ENCODE measurements at regions not wholly inside any gene's neighbourhood (a gene's known extent, or its start where the extent isn't known, plus 50 kb on each side); places are given as distances from the start of the nearest gene placed in this dataset.
"Not testable (repeated sequence)": the region's sequence is repeated elsewhere in the genome, so short reads cannot be mapped to it uniquely, and the experiment has no call there.

DNA sequence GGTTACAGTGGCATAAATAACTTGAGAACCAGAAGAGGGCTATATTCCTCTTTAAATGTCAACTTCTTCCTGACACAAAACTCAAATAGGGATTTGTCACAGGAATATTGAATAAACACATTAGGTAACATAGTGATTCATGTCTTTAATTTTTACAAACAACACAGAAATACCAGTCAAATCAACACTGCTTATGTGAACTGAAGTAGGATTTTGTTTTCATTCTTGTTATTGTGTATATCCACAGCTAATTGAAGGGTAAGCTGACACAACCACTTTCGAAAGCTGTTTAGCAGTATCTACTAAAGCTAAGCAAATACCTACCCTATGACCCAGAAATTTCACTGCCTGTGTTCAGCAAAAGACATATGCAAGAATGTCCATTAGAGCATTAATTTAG lies 120.4 kb upstream of the EOLA2 start:
- DNase-seq, result no peak

DNA sequence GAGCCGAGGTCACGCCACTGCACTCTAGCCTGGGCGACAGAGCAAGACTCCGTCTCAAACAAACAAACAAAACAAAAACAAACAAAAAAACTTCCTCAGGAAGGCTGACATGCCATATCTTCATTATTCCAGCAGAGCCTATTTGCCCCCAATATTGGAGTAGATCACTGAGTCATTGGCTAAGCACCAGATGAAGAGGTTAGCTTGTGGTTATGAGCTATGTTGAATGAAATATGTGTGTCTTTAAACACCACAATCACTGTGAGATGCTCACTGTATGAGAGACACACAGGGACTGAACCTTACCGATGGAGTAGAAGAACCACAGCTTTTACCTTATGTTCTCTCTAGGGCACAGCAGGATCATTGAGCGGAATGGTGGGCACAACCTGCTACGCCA lies 122.1 kb upstream of the EOLA2 start:
- no peak for DNase-seq

DNA sequence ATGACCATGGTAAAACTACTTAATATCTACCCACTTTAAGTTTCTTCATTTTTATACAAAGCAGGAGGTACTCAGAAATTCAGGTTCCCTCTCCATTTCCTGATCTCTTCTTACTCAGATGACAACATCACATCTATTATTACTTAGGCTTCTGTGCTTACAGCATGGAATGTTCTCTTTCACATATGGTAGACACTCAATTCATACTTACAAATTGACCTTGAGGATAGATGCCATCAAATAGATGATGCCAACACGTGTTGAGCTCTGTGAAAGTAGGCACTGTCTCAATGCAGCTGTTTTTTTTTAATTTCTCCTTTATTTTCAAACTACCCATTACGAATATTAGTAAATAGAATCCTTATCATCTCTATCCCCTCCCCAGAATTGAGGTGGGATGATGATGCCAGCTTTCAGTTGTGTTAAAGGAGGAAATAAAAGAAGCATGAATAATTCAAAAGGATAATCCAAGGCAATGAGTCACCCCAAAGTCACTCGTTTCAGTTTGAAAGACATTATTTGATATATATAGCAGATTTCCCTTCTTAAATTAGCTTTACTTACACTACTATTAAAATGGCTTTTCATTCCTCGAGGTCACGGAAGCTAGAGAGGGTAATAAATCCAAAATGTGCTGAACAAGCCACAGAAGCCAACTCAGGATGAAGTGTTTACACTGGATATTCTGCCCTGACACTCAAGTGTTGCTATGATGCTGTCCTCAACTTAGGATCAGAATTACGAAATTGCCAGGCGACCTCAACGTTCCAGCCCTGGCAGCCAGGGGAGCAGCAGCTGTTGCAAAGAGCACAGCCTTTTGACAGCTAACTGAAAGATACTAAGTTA lies 124.2 kb upstream of the EOLA2 start:
- DNase-seq, result no peak

DNA sequence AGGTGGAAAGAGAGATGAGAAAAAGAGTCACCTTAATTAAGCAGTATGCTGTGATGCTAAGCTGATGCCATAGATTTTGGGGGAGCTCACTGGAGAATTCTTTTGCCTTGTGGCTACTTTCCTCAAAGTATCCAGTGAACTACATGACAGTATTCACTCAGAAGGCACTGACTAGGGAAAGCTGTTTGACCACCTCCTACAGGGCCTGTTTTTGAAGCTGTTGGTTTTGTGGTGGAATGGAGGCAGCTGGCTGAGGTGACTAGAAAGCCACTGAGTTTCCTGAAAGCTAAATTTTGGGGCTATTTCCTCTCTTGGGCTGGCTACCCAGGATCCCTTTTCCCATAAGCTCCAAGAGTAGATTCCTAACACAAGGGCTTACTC lies 124.8 kb upstream of the EOLA2 start:
- DNase-seq, result no peak

DNA sequence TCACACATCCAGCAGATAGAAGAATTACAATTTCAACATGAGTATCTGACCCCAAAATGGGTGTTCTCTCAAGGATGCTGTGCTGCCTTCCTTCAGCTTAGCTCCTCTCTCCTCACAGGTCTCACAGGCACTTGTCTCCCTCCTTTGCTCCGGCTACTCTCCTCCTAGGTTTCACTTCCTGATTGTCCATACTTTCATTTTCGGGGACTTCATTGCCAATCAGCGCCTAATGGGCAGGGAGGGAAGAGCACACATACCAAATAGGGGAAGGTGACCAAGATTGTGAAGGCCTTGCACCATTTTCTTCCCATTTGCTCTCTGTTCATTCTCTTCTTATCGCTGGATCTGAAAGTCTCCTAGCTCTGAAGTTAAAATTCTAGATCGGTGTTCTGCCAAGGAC lies 125.4 kb upstream of the EOLA2 start:
- DNase-seq, result no peak

DNA sequence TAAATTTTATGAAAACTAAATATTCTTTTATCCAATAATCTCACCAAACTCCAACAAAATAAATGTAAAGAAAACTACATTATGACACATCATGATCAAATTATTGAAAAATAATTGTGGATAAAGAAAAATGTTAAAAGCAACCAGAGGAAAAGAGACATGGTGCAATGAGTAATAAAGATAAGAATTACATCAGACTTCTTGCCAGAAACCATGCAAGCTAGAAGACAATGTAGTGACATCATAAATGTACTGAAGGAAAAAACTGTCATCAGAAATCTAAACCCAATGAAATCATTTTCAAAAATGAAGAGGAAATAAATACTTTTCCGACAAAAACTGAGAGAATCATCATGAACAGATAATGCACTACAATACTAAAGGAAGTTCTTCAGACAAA lies 135.9 kb upstream of the EOLA2 start:
- no peak for DNase-seq

DNA sequence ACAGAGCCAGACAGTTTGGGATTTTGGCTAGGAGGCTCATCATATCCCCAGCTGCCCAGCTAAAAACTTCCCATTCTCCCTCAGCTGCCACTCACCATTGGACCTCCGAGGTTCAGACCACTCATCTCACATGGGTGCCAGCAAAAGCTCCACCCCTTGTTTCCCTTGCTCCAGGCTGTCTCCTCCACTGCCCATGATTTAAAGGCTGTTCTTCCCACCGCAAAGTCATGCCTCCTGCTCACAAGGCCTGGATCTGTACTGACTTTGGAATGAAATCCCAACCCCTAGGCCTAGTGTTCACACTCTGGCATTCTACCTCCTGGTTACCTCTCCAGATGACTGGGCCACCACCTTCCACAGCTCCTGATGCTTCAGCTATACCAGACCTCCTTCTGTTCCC lies 142.2 kb upstream of the EOLA2 start:
- DNase-seq, result no peak

DNA sequence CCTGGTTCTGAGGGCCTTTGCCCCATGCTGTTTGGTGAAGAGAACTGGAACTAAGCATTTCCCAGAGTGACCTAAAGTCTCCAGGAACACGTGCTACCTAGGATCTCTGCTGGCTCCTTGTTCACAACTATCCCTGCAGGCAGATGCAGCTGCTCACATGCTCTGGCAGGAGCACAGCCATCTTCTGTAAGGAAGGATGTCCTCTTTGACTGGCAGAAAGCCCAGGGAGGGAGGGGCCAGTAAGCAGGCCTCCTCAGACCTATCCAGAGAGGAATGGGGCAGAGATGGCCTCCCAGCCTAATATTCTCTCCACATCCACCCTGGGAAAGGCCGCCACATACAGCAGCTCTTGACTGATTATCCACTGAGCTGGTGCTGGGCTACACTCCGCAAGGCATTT lies 142.8 kb upstream of the EOLA2 start:
- DNase-seq, result no peak

DNA sequence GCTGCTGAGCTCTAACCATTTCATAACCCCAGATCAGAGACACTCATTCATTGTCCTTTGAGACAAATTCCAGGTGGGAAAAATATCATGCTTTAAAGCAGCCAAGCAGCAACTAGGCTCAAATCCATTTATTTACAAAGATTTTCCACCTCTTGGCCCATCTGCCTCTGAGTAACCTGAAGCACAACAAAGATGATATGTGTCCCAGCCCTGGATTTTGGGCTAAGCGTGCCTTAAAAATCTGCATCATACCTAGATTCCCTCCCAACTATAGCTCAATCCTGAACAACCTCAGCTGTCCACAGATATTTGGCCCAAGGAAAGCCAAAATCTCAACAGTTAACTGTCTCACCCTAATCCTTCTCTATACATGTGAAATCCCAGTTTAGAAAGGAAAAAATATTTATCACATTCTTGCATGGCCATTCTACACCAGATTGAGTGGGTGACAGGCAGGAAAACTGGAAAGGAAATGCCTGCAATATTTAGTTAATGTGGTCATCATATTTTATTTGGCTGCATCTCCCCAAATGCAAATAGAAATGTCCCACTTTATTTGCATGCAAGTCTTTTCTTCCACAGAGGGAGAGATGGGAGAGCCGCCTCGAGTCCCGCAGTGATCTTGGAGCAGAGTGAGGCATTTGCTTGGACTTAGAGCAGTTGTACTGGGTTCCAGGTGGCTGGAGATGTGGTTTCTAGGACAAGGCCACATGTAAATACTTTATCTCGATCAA lies 146.4 kb upstream of the EOLA2 start:
- DNase-seq, result no peak

DNA sequence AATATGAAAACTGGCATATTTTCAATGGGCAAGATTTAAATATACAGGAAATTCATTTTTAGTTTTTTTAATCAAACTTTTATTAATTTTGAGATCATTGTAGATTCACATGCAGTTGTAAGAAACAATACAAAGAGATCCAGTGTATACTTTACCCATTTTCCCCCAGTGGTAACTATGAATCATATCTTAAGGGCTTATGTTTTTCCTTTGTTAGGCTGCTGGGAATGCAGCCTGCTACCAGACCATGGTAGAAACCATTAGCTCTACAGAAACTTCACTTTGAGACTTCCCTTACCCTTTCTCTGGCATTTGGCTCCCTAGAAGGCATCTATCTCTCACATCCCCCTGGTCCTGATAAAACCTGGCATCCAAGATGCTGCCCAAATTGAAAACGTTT lies 147.6 kb upstream of the EOLA2 start:
- no peak for DNase-seq

DNA sequence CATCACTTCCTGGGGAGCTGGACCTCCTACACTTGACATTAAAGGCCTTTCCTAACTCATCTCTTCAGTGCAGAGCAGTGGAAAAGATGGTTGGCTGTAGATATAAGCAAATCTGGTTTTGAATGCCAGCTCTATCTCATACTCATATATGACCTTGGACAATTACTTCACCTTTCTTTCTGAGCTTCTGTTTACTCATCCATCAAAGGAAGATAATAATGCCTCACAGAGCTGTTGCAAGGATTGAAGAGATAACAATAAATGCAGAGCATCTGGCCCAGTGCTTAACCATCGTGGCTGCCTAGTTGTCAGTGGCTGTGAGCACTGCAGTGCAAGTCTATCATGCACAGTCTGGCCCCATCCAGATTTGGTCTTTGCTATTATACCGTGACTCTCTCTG lies 148.1 kb upstream of the EOLA2 start:
- DNase-seq, result no peak

DNA sequence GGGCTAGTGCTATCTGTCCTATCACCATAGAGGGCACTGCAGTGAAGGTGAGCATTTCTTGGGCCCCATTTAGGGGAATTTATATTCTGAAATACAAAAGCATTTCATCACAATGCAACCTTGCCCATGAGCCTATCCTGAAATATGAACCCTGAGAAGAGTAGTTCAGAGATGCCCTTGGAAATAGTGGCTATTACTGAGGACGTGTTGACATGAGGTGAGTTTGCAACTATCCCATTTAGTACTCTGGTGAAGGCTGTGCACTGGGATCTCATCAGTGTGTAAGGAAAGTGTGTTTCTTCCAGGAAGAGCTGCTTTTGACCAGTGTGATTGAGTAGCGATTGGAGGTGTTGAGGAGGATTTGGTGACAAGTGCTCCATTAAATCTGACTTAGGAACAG lies 149.3 kb upstream of the EOLA2 start:
- no peak for DNase-seq

DNA sequence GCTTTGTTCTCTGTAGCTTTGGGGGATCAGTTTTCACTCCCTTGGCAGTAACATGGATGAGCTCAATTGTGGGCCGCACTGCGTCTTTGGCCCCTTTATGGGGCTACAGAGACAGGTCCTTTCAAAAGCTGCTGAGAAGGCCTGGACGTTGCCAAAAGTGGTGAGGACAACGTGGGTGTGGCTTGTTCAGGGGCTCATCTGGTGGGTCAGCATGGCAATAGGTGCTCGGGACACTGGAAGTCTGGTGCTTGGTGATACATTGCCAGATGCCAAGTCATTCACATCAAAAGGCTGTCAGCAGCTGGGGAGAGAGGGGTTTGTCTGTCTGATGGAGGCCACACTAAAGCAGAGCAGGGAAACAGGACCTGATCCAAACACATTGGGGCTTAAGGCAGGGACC lies 149.8 kb upstream of the EOLA2 start:
- no peak for DNase-seq

DNA sequence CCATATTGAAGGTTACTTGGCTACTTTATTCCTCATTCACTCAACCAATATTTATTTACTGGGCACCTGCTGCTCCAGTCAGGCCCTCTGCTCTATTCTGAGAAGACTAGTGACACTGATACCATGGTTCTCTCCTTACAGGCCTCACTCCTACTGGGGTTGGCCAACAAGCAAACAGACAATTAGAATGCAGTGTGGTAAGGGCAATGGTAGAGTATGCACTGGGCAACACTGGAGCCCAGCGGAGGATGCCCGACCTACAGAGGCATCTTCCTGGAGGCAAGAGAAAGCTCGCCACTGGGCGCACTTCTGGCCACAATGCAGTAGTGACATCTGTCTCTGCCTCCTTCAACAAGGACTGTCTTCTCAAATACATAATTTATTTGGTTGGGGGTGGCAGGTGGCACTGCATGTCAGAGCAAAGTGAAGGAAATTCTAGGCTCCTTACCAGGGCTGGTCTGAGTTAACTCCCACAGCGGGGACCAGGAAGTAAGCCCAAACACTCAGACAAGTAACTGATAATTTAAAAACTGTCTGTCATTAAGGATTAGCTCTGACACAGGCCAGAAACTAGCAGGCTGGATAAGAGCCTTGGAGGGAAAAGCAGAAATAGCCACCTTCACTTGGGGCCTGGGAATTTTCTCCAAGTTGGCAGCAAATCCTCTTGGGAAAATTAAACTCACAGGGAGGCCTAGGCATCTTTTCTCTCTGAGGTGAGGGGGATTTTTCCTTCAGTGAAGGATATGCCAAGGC lies 150.7 kb upstream of the EOLA2 start:
- no peak for DNase-seq

DNA sequence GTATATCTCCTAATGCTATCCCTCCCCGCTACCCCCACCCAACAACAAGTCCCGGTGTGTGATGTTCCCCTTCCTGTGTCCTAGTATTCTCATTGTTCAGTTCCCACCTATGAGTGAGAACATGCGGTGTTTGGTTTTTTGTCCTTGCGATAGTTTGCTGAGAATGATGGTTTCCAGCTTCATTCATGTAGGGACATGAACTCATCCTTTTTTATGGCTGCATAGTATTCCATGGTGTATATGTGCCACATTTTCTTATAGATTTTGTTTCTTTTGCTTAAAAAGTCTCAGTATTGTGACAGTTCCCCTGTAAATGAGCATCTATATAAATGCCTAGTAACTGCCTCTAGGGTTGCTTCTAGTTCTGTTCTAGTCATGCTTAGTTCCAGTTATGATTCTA lies 153.0 kb upstream of the EOLA2 start:
- not testable (repeated sequence) for DNase-seq

DNA sequence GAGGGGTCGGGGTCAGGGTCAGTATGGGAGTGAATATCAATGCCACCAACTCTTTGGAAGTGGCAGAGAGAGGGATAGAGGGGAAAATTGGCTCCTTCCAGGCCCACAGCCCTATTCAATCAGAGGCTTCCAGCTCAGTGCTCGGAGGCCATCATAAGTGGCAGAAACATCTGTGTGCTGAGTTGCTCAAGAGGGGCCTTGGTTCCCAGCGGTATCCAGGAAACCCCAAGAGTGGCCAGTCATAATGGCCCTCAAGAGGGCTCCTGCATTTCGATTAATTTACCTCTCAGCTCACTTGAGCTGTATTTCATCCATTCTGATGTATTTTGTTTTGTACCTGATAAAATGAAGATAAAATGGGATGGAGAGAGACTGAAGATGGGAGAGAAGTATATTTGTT lies 154.3 kb upstream of the EOLA2 start:
- DNase-seq, result no peak

DNA sequence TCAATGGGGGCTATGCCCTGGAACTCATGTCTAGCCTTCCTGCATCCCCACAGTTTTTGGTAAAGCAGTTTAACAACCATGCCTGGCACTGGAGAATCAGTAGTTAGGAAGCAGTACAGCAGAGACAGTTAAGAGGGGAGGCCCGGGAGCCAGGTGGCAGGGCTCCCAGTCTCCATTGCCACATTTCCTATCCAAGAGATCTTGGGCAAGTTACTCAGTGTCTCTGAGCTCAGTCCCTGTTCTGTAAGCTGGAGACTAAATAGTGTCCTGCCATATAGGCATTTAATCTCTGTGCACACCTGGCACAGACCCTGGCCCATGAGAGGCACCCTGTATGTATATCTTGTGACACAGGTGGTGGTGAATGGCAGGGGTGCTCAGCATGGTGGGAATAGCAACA lies 156.1 kb upstream of the EOLA2 start:
- DNase-seq, result no peak

DNA sequence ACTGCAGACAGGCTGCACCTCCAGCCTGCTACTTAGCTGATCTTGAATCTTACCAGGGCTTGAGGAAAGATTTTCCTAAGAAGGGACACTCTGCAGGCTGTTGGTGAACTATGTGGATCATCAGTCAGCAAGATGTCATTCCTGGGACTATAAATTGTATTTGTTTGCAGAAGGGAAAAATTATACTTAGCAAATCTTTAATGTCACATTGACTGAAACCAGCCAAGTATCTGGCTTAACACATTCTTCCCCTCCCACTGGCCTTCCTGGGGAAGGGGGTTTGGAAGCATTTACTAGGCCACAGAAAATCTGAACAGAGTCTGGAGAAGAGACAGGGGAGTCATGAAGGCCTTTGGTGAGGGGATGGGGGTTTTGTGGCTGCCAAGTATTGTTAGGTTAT lies 156.7 kb upstream of the EOLA2 start:
- no peak for DNase-seq

DNA sequence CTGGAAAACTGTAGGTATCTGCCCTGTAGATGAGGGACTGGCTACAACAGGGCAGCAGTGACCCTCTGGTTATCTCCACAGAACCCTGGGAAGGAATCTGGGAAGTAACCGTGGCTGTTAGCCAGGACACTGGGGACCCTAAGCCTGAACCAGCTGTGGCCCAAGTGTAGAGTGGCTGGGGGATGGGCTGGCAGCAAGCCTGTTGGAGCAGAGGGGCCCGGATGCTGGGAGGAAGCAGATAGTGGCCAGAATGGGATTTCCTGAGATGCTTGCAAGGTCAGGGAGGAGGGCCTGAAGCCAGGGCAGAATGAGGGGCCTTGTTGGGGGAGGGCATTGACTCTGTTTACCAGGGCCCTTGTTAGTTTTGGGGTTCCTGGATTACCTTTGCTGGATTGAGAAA lies 161.0 kb upstream of the EOLA2 start:
- no peak for DNase-seq

DNA sequence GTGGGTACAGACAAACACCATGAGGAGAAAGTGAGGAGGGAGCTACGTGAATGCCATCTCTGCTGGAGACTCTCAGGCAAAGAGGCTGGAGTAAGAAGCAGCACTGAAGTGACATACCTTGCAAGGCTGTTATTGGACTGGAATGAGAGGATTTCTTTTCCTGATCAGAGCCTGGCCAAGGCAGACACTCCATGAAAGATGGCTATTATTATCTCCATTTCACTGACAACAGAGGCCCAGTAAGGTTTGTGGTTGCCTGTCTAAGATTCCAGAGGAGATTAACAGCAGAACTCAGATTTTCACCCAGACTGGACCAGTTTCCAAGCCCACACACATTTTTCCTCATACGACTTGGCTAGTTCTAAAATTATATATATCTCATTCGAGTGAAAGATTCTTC lies 162.0 kb upstream of the EOLA2 start:
- no peak for DNase-seq

DNA sequence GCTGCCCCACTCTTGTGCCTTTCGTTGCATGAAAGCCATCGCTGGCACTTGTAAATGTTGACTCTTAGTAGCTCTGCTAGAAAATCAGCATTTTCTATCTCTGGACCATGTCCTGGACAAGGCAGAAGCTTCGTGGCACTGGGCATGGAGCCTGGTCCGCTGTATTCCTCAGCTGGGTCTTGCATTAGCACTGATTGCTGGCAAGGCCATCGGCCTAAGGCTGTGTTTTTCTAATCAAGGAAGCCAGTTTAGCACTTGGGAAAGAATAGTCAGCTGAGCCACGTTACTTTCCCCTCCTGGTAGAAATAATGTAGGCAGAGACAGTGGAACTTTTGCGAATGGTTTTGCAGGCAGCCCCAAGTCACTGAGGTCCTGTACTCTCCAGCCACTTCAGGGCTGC lies 180.2 kb upstream of the EOLA2 start:
- no peak for DNase-seq

DNA sequence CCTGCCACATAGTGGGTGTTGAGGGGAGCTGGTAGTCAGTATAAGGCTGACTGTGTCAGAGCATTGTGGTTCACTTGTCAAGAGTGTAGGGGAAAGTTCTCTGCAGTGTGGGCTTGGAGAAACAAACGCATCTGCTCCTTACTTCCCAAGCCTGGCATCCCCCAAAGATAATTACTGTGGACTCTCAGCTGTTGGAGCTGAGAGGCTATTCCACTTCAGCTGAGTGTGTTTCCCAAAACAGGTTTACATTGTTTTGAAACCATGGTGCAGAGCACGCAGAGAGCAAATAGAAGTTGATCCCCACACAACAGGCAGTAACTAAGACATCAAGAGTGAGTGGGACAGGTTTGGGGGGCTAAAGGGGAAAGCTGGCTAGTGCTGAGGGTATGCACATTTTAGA lies 181.0 kb upstream of the EOLA2 start:
- DNase-seq, result no peak

DNA sequence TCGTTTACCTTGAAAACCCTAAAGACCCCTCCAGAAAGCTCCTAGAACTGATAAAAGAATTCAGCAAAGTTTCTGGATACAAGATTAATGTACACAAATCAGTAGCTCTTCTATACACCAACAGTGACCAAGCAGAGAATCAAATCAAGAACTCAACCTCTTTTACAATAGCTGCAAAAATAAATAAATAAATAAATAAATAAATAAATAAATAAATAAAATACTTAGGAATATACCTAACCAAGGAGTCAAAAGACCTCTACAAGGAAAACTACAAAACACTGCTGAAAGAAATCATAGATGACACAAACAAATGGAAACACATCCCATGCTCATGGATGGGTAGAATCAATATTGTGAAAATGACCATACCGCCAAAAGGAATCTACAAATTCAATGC lies 186.8 kb upstream of the EOLA2 start:
- DNase-seq, result not testable (repeated sequence)

DNA sequence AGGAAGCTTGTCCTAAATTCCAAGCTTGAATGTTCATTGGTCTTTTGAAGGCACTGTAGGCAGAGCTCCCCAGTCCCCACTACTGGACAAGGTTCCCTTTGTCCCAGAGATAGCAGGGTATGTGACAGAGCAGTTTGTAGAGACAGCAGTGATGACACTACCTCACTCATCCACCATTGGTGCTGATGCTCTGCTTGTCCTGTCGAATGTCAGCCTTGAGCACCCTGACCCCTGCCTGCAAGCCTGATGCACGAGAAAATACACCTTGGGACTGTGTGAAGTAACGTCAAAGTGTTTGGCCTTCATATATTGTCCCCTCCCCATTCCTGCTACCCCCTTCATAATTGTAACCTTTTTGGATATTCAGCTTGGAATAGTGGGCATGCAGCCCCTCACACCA lies 188.9 kb upstream of the EOLA2 start:
- no peak for DNase-seq

All from stimulated activated CD4-positive, alpha-beta T cell treated with anti-CD3 and anti-CD28 coated beads, Interleukin-4, amount 100 ng/mL, for 24 hours (primary cell).